Activated effector memory CD4-positive, alpha-beta T cell treated with Interleukin-2 at 50 U/mL for 16 hours (primary cell): ENCODE measurements at regions not wholly inside any gene's neighbourhood (a gene's known extent, or its start where the extent isn't known, plus 50 kb on each side); places are given as distances from the start of the nearest gene placed in this dataset.

Experiments used
- DNase-seq: peaks from one replicate; pipeline ENCODE4 v3.0.0-alpha.2; 2020

DNA sequence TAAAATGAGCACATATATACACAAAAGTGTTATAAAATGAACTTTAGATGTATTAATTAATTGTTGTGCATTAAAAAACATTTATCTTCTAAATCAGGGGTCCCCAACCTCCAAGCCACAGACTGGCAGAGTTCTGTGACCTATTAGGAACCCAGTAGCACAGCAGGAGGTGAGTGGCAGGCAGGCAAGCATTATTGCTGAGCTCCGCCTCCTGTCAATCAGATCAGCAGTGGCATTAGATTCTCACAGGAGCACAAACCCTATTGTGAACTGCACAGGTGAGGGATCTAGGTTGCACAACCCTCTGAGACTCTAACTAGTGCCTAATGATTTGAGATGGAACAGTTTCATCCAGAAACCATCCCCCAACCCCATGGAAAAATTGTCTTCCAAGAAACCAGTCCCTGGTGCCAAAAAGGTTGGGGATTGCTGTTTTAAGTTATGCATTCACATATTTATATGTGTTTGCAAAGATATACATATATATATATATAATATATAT lies 583.7 kb downstream of the KCNJ2 start:
- DNase-seq, result no peak

DNA sequence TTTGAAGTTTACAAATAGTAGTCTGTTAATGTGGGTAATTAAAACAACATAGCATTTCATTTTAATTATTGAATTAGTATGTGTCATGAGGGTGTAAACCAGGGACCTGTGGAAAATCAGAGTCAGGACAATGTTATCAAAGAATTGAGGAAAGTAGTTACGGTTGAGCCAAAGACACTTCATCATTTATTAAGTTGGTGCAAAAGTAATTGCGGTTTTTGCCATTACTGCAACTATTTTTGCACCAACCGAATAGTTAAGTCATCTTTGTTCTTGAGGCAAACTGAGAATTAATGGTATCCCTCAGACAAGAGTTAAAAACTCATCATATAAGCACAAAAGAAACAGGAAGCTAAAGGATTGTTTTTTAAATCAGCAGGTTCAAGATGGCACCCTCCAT lies 593.7 kb downstream of the KCNJ2 start:
- no peak for DNase-seq

DNA sequence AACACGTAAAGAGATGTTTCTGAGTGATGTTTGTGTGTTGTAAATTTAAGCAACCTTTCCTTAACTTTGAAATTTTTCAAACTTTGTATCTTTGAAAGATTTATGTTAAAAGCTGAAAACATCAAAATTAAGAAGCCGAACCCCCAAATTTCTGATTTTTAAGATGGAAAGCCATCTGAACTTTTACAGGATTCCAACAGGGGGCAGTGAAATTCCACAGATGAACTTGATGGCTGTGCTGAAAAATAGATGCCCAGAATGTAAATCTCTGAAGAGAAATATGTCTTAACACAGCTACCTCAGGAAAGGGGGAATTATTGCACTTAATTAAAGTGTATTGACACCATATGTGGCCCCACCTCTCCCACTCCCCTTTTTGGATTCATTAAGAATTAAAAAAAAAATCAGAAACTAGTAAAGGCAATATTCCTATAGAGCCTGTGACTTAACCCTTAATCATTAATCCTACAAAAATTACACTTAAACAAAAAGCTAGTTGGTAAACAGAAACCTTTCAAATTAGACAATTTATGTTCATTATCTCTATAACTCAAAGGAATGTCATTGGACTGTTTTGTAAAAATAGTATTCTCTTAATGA lies 597.9 kb downstream of the KCNJ2 start:
- DNase-seq, result no peak

DNA sequence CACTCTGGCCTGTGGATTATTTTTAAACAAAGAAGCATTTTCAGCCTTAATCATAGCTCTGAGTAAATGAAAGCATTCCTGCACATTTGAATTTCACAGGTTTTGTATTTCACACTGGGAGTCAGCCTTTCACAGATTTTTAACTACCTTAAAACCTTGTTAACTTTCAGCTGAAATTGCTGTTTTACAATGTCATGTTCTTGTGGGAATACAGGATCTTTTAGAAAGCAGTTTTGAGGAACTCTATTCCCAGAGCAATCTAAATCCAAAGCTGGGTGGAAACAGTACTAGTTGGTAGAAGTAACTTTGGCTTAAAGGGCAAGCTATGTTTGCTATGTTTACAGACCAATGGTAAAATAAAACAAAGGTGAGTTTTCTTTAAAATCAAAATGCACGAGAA lies 600.6 kb downstream of the KCNJ2 start:
- DNase-seq, result no peak

DNA sequence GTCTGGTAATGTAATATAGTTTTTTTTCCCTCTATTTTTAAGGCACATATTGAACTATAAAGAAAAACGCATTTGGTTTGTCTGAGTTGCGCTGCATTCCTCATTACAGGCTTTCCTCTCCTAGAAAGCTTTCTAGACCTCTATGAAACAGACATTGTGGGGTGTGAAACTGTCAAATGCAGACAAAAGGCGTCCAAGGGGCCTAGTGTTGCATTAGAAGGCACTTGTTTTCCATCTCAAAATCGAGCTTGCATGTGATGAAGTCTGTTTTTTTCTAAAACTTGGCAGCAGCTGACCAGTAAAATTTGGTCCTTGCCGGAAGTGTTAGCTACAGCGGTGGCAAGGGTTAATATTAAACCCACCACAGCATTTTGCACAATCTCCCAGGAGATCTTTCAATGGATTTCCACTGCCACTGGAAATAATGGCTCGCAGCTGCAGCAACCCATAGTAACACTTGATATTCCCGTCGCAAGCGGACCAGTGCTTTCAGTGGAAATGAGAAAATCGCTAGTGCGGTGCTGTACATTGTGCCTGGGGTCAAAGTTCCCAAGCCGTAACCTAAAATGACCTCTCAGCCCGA lies 602.6 kb downstream of the KCNJ2 start:
- no peak for DNase-seq

DNA sequence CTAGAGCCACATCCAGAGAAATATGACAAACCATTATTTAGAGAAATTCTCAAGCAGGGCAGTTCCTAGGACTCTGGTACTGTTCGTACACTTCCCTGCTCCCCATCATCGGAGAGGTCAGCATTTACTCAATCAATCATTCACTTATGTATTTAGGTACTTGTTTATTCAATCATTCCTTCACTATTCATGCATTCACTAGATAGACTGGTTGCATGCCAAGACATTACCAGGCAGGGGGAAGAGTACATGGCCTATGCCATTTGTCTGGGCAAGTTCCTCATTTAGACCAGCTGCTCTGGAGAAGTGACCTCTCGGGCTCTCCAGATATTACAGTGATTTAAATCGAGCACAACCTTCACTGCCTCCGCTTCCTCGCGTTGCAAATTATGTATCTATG lies 603.4 kb downstream of the KCNJ2 start:
- no peak for DNase-seq

DNA sequence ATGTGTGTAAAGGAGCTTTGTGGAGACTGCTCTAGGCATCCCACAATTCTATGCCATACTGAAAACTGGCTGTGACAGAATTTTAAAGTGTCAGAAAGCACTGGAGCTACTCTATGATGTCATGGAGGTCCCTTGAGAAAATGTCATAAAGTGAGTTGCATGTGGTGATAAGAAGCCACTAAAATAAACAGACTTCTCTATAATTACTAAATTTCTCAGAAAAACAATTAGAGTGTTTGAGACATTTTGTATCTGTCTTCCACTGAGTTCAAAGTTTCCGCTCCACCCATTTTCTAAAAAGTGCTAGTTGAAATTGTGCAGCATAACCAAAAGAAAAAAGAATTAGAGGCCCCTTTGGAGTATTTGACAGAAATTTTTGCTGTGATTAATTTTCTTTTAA lies 603.9 kb downstream of the KCNJ2 start:
- no peak for DNase-seq

DNA sequence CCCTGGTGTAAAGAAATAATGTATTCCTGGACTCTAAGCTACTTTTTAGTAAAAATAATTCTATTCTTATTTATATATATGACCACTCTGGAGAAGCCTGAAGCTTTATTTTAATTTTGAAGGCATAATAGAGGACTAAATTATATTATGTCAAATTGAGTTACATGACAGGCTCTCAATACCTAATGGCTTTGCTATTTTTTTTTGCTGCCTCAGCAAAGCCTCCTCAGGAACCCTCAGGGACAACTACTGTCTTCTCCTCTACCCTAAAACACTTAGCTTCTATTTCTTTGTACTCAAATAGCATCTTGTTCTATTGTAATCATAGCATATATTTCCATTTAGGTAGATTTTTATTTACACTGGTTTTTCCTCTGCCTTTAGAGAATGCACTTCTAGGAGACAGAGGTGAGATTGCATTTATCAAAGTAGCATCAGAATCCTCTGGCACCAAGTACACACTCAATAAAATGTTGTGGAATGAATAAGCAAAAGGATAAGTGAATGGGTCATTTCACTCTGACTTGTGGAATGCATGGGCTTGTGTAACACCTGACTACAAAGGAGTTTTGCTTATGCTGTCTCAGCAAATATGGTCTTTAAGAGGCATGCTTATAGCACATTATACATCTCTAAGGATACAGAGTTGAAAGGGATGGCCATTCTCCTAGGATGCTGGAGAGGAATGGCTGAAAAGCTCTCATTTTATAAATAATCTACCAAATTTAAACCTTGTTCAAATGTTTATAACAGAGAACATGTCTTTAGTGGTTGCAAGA lies 605.2 kb downstream of the KCNJ2 start:
- no peak for DNase-seq

DNA sequence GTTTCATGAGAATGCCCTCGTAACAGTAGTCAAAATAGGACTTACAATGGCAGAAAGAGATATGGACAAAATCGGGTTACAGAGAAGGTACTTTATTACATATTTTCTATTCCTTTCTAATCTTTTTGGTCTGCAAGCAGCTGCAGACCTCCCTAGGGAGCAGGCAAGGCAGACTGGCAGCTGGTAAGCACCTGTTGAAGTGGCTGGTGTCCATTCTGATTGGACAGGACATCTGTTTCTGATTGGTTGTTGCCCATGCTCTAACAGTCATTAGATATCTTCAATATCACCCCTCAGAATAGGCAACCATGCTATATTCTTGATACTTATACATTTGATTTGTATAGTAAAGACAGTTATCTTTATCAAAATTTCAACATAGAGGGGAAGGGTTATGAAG lies 606.3 kb downstream of the KCNJ2 start:
- DNase-seq, result no peak

DNA sequence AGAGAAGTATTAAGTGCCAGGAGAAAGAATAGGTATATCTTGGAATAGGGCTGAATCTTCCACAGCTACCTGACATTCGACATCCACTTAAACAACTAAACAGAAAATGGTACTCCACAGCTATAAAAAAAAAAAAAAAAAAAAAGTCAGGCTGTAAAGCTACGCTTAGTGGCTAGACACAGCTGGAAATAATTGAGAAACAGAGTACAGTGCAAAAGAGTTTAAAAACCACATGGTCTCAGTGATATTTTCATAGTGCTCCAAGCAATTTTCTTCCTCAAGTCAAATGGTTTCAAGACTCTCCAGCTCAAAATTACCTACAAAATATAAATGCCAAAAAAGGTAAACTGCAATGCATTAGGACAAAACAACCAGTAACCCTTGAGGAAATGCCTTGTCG lies 607.1 kb downstream of the KCNJ2 start:
- DNase-seq, result no peak

DNA sequence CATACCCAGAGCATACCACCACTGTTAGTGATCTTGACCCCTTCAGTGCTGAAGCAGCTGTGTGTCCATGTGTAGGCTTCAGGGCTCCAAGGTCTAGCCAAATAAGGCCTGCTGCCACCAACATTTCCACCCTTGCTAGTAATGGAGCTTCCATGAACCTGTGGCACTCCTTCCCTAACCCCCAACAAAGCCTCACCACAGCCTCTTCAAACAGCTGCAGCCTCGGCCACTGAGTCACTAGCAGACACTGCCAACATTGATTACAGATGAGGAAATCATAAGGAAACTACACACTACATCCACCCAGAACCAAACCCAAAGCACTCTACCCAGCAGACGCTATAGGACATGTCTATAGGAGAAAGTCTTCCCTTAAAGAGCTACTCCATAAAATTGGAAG lies 610.7 kb downstream of the KCNJ2 start:
- DNase-seq, result no peak

DNA sequence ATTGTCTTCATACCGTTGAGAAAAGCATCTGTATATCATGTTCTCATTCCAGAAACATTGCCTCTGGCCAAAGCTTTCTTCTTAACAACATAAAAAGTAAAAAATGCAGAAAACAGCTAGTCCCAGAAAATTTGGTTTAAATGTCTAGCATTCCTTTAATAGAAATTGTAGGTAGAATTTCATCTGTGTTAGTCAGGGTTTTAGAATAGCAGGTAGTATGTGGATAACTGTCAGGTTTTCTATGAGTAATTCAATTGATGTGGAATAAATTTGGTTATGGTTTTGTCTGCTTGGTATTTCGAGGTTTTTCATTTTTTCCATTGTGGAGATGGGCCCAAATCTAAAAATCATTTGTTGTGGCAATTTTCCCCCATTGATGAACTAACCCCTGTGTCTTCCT lies 616.7 kb downstream of the KCNJ2 start:
- DNase-seq, result no peak

DNA sequence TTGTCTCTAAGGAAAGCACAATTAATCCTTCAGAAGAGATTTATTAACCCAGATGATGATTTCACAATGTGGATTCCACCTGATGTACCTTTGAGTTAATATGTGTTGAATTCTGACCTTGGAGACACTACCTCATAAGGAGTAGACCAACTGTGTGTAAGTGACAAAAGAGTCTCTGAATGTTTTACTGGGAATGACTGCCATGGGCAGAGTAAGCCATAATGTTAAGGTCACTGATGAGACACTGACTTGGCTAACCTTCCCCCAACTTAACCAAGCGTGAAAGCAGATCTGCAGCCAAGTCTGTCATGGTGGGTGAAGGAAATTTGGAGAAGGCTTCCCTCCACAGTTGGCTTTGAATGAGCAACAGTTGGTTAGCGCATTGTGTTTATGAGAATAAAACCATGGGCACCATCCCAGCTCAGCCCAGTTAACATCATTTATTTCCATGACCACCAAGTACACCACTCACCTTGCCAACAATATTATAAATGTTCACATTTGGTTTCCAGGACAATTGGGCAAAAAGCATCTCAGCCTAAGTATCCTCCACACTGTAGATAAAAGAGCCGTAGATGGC lies 618.5 kb downstream of the KCNJ2 start:
- no peak for DNase-seq

DNA sequence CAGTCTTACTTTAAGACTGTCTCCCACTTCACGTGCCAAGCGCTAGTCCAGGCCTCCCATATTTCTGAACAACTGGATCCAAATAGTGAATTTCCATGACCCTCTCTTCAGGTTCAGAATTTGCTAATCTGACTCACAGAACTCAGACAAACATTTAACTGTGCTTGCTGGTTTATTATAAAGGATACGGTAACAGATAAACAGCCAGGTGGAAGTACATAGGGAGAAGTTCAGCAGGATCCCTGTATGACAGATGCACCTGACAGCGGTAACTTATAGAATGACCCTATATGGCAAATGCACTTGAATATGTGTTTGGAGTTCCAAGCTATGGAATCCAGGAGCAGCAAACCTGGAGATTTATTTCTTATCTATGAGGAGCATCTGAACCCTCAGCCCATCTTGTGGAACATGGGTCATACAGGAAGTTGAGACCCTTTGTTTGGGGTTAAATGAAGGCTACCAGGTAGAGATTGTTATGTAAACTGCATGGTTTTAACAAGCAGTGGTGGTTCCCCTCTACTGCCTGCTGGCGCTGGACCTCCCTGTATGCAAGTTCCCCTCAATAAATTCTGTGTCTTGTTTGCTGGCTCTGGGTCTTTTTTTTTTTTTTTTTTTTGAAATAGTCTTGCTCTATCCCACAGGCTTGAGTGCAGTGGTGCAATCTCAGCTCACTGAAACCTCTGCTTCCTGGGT lies 622.6 kb downstream of the KCNJ2 start:
- DNase-seq, result no peak

DNA sequence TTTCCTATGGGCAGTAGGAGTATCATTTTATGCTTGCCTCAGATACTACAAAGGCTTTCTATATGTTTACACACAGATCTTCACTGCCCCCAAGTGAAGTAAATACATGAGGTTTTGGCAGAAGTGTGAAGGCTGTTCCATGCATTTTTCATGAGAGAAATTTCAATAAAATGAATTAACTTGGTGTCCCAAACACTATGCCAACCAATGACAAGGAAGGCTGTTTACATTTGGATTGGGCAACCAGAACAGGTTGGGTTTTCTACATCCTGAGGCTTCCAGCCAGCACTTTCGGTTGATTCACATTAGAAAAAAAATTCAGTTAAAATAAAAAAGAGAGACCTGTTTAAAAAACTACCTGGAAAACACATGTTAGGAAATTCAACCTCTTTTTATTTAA lies 625.4 kb downstream of the KCNJ2 start:
- DNase-seq, result no peak

DNA sequence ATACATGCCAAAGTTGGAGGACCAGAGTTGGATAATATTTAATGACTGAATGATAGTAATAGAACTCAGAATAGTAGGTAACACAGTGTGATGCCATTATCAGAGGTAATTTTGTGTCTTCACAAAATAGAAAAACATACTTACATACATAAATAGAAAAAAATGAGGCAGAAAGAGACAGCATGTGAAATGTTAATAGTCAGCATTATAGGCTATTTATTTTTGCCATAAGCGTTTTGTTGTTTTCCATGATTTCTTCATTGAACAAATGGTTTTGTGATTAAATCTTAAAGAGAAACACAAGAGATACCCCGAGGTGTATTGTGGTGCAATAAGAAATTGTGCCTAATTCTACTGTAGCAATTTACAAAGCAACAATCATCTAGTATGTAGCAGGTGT lies 626.3 kb downstream of the KCNJ2 start:
- no peak for DNase-seq

DNA sequence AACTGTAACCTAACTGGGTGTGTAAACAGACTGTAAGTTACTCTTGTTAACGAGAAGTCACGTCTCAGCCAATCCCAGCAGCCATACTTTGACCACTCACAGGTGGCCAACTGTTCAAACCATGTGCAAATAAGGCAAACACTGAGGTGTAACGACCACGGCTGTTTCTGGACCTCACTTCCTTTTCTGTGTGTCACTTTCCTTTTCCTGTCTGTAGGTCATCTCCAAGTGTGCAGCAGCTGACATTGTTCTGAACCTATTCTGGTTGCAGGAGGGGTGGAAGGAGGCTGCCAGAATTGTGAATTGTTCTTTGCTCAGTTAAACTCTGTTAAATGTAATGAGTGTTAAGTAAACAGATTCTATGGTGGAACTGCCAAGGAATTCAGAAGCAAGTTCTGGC lies 627.4 kb downstream of the KCNJ2 start:
- DNase-seq, result no peak

DNA sequence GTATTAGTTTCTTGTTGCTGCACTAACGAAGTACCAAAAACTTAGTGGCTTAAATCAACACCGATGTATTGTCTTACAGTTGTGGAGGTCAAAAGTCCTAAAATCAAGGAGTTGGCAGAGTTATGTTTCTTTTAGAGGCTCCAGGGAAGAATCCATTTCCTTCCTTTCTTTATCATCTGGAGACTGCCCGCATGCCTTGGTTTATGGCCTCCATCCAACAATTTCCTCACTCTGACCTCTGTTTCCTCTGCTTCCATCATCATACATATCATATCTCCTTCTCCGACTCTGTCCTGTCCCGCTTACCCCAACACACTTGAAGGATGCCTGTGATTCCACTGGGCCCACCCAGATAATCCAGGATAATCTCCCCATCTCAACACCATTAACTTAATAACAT lies 627.8 kb downstream of the KCNJ2 start:
- no peak for DNase-seq

DNA sequence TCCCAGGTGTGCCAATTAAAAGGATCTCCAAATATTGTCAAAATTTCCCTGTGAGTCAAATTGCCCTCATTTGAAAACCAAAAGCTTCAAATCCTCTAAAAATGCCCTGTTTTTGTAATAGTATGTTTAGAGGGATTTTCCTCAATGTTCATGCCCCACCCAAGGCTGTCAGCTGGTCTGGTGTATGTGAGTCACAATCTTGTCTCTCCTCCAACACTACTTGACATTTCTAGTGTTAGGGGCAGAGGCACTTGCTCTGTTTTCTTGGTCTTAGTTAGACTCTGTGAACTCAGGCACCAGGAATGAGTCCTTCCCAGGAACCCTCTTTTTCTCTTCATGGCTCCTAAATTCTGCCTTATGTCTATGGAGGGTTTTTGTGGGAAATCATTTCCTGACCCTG lies 634.8 kb downstream of the KCNJ2 start:
- no peak for DNase-seq

DNA sequence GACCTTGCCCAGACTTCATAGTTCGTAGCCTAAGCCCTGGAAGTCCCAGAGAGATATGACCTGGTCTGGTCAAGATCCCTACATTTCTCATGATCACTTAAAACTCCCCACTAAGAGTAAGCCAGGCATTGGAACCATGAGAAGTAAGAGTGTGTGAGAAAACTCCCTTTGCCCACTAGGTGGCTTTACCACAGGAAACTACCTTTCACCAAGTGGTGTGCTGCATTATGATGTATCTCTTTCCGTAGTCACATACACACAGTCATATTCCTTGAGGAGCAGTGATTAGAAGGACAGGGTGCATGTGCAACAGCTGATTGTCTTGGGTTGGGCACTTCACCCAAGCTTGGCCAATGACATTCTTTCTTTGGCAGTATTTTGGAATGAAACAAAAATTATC lies 639.3 kb downstream of the KCNJ2 start:
- no peak for DNase-seq

DNA sequence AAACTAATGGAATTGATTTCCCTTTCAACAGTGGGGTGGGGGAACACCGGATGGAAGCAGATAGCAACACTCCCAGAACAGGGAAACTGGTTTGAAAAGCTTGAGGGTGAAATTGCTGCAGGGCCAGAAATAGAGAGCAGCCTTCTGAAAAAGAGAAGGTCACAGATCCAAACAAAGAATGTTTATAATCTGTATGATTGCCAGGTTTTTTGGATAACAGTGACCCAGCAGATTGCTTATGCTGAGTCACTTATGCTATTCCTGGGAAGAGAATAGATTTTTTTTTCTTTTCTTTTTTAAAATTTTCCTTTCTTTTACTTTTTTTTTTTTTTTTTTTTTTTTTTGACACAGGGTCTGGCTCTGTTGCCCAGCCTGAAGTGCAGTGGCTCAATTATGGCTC lies 641.3 kb downstream of the KCNJ2 start:
- no peak for DNase-seq

DNA sequence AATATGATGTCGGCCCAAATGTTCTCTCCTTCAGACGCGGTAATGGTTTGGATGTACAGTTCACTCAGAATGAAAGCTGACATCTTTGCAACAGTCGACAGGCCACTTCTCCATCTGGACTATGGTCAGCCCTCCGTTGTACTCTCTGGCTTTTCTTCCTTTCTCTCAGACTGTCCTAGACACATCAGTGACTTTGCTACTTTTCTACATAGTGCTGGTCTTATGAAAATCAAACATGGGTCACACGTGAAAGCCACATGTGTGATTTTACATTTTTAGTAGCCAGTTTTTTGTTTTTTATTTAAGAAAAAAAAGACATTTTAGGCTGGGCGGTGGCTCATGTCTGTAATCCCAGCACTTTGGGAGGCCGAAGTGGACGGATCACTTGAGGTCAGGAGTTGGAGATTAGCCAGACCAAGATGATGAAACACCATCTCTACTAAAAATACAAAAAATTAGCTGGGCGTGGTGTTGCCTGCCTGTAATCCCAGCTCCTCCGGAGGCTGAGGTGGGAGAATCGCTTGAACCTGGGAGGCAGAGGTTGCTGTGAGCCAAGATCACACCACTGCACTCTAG lies 644.1 kb downstream of the KCNJ2 start:
- no peak for DNase-seq

DNA sequence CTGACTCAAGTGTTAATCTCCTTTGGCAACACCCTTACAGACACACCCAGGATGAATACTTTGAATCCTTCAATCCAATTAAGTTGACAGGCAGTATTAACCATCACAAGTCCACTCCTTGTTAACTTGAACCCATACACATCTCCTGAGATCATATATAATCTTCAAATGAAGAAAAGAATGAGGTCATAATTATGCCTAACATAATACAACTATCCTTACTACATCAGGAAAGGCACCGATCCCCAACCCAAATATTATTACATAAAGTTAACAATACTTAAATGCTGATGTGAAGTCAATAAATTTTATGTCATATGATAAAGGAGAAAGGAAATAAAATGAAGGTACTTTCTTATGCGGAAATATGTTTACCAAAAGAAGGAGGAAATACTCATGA lies 649.9 kb downstream of the KCNJ2 start:
- no peak for DNase-seq
